Peyer's patch (tissue), 4 donors: ENCODE measurements at regions not wholly inside any gene's neighbourhood (a gene's known extent, or its start where the extent isn't known, plus 50 kb on each side); places are given as distances from the start of the nearest gene placed in this dataset.

Experiments
- POLR2A ChIP-seq, 2 donors: fragments of 450-650 bp; IDR thresholded peaks; one replicate each; pipeline ENCODE4 v1.5.1; 2017; ENCODE audit warnings: antibody characterized with exemption in 2 of 2, mild to moderate bottlenecking in 2 of 2, moderate library complexity in 2 of 2
- TF ChIP-seq, protein P1 (sequence below), 6 experiments: fragments of 450-650 bp in 4 of 6; fragments of 200-600 bp in 2 of 6; sonication (generic) in 1 of 6; IDR thresholded peaks; one replicate each; pipeline ENCODE4 v1.5.1; 2017 to 2019; ENCODE audit warnings: antibody characterized with exemption in 6 of 6, mild to moderate bottlenecking in 3 of 6, moderate library complexity in 1 of 6

- TF ChIP-seq POLR2A (IDR thresholded peaks at IDR 0.05) = no peak
- TF ChIP-seq, protein P1, sequence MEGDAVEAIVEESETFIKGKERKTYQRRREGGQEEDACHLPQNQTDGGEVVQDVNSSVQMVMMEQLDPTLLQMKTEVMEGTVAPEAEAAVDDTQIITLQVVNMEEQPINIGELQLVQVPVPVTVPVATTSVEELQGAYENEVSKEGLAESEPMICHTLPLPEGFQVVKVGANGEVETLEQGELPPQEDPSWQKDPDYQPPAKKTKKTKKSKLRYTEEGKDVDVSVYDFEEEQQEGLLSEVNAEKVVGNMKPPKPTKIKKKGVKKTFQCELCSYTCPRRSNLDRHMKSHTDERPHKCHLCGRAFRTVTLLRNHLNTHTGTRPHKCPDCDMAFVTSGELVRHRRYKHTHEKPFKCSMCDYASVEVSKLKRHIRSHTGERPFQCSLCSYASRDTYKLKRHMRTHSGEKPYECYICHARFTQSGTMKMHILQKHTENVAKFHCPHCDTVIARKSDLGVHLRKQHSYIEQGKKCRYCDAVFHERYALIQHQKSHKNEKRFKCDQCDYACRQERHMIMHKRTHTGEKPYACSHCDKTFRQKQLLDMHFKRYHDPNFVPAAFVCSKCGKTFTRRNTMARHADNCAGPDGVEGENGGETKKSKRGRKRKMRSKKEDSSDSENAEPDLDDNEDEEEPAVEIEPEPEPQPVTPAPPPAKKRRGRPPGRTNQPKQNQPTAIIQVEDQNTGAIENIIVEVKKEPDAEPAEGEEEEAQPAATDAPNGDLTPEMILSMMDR (IDR thresholded peaks at IDR 0.05) = no peak
Observed at GRCh38 chr20:54707801-54708200, 232.4 kb downstream of the DOK5 start.
